Upper lobe of right lung (tissue), 1 donor: ENCODE measurements at regions not wholly inside any gene's neighbourhood (a gene's known extent, or its start where the extent isn't known, plus 50 kb on each side); places are given as distances from the start of the nearest gene placed in this dataset.
"Not testable (repeated sequence)": the region's sequence is repeated elsewhere in the genome, so short reads cannot be mapped to it uniquely, and the experiment has no call there.

Experiments
- ATAC-seq: fragments of 200-7000 bp; cut with Tn5 transposase; one replicate; pipeline ENCODE4 v1.9.1; 2020; ENCODE audit warnings: mild to moderate bottlenecking, moderate library complexity
- DNase-seq: peaks from one replicate; pipeline ENCODE4 v3.0.0-alpha.2; 2020
- H3K27ac ChIP-seq: fragments of 200-600 bp; one replicate; pipeline ENCODE4 v1.8.0; 2022
- H3K27me3 ChIP-seq: fragments of 200-600 bp; one replicate; pipeline ENCODE4 v1.8.0; 2022; ENCODE audit warnings: mild to moderate bottlenecking
- H3K36me3 ChIP-seq: fragments of 200-600 bp; one replicate; pipeline ENCODE4 v1.8.0; 2022
- H3K4me1 ChIP-seq: fragments of 200-600 bp; one replicate; pipeline ENCODE4 v1.8.0; 2022
- H3K4me3 ChIP-seq: fragments of 200-600 bp; one replicate; pipeline ENCODE4 v1.8.0; 2022; ENCODE audit warnings: mild to moderate bottlenecking
- H3K9me3 ChIP-seq: fragments of 200-600 bp; one replicate; pipeline ENCODE4 v1.8.0; 2022
- CTCF ChIP-seq: fragments of 200-600 bp; IDR thresholded peaks from one replicate; pipeline ENCODE4 v1.8.0; 2022; ENCODE audit warnings: antibody characterized with exemption
- intact Hi-C: fragments of 100-400 bp; cut with DNase I; formaldehyde crosslinking; loops from one replicate; pipeline ENCODE4 v1.11.0; 2022
- donor health status: DM: no; HTN: yes; CAD: no; lungs with severe emphysema.

- TF ChIP-seq CTCF: no peak
- Histone ChIP-seq H3K9me3 (no peaks in the 10 kb centered on the region), H3K27ac (no peak overlapping the region), H3K4me1 (no peaks in the 10 kb centered on the region), H3K36me3 (no peaks in the 10 kb centered on the region), H3K4me3 (no peak overlapping the region), H3K27me3 (no peaks in the 10 kb centered on the region)
- ATAC-seq (no peak), DNase-seq (no peak)
- intact Hi-C loops: no loop called here
Measured at GRCh38 chrX:34275699-34276098, 143.6 kb upstream of the FAM47A start.

DNA sequence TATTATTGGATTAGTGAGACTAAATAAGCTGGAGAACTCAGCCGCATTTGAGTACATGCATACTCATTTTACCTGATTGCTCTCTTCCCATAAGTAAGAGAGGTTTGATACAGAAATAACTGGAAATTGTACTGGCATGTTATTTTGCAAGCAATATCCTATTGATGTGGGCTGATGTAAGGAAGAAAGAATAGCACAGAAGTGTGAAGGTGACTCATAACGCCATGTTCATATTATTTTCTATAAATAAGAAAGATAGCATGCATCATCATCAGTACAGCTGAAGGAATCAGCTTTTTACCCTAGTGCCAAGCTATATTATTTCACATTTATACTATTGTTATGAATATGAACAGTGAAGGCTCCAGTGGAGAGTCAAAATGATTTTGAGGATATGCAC lies 138.3 kb upstream of the FAM47A start:
- Histone ChIP-seq H3K4me3 (no peak overlapping the region), H3K36me3 (no peaks in the 10 kb centered on the region), H3K9me3 (no peaks in the 10 kb centered on the region), H3K27ac (no peak overlapping the region), H3K27me3 (no peaks in the 10 kb centered on the region), H3K4me1 (no peaks in the 10 kb centered on the region)
- intact Hi-C loops: no loop called here
- ATAC-seq: no peak
- DNase-seq: no peak
- TF ChIP-seq CTCF: no peak

DNA sequence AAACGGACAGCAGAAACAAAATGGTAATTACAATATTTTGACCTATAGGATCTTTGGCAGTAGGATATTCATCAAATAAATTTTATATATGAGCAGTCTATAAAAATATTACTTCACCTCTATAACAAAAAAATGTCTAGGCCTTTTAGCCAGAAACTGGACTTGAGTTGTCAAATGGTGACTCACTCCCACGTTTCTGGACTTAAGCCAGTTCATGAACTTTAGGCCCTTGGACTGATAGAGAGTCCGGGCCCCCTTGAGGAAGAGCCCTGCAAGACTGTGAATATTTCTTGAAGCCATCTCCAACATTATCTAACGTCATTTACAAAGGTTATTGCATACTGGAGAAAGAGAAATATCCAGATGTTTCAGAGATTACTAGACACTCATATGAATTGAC lies 106.8 kb upstream of the FAM47A start:
- DNase-seq (no peak), ATAC-seq (no peak)
- intact Hi-C loops: no loop called here
- Histone ChIP-seq H3K27ac (no peak overlapping the region), H3K4me1 (no peaks in the 10 kb centered on the region), H3K36me3 (no peaks in the 10 kb centered on the region), H3K27me3 (no peaks in the 10 kb centered on the region), H3K4me3 (no peak overlapping the region), H3K9me3 (no peaks in the 10 kb centered on the region)
- no peak for TF ChIP-seq CTCF

- H3K4me1 ChIP-seq, H3K9me3 ChIP-seq, H3K27me3 ChIP-seq, intact Hi-C loops, ATAC-seq, H3K36me3 ChIP-seq, H3K4me3 ChIP-seq, H3K27ac ChIP-seq, DNase-seq: not testable (repeated sequence)
Measured at GRCh38 chrX:34230156-34230555, 98.0 kb upstream of the FAM47A start.

- no peak overlapping the region for H3K4me3 ChIP-seq
- H3K9me3 ChIP-seq: no peaks in the 10 kb centered on the region
- H3K36me3 ChIP-seq: no peaks in the 10 kb centered on the region
- intact Hi-C loops: no loop called here
- no peak overlapping the region for H3K27ac ChIP-seq
- TF ChIP-seq CTCF: no peak
- DNase-seq: no peak
- no peaks in the 10 kb centered on the region for H3K4me1 ChIP-seq
- no peaks in the 10 kb centered on the region for H3K27me3 ChIP-seq
- ATAC-seq: no peak
Measured at GRCh38 chrX:34227804-34228203, 95.7 kb upstream of the FAM47A start.

GRCh38 chrX:34223574-34223973 lies 91.5 kb upstream of the FAM47A start:
- Histone ChIP-seq H3K27me3 (no peaks in the 10 kb centered on the region), H3K9me3 (no peaks in the 10 kb centered on the region), H3K4me3 (no peak overlapping the region), H3K36me3 (no peaks in the 10 kb centered on the region), H3K4me1 (no peaks in the 10 kb centered on the region), H3K27ac (no peak overlapping the region)
- no peak for TF ChIP-seq CTCF
- DNase-seq (no peak), ATAC-seq (no peak)
- intact Hi-C loops: no loop called here
